Right atrium auricular region (tissue), 2 donors: ENCODE measurements at regions not wholly inside any gene's neighbourhood (a gene's known extent, or its start where the extent isn't known, plus 50 kb on each side); places are given as distances from the start of the nearest gene placed in this dataset.

Experiments used
- DNase-seq: peaks from one replicate; pipeline ENCODE4 v3.0.0-alpha.2; 2019; ENCODE audit warnings: low spot score
- H3K27ac ChIP-seq, 2 donors: fragments of 200-600 bp; sonication (generic); 1 replicate in 1 of 2; 2 replicates in 1 of 2; pipeline ENCODE4 v1.5.1; 2016 to 2019
- H3K27me3 ChIP-seq, 2 donors: fragments of 200-600 bp; sonication (generic); one replicate each; pipeline versions ENCODE4 v1.5.1 to v1.6.0; 2017 to 2019
- H3K36me3 ChIP-seq: fragments of 200-600 bp; sonication (generic); one replicate; pipeline ENCODE4 v1.5.1; 2016
- H3K4me1 ChIP-seq, 2 donors: fragments of 200-600 bp; sonication (generic); one replicate each; pipeline versions ENCODE4 v1.5.1 to v1.6.0; 2017 to 2019
- H3K4me3 ChIP-seq, 2 donors: fragments of 200-600 bp; sonication (generic); 1 replicate in 1 of 2; 2 replicates in 1 of 2; pipeline ENCODE4 v1.5.1; 2017 to 2019; ENCODE audit warnings: mild to moderate bottlenecking in 1 of 2, moderate library complexity in 1 of 2
- H3K9me3 ChIP-seq, 2 donors: fragments of 200-600 bp; sonication (generic); one replicate each; pipeline ENCODE4 v1.5.1; 2019
- TF ChIP-seq, protein P1 (sequence below), 2 donors: fragments of 200-600 bp; sonication (generic); IDR thresholded peaks; one replicate each; pipeline ENCODE4 v1.5.1; 2019; ENCODE audit warnings: antibody characterized with exemption in 2 of 2

DNA sequence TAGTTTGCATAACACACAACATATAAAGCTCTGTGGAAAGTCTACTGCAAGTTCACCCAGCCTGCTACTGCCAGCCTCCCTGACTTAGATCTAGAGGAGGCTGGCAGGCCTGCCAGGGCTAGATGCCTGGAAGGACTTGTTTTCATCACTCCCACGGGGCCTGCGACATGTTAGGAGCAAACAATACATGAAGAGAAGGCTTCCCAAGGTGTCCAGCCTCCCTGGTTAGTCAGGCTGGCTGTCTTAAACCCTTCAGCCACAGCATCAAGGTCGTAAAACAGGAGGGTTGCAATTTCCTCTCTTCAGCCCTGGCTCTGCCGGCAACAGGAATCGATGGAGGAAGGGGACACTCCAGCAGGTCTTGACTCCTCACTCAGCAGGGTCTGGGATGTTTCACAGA lies 104.5 kb downstream of the NGF start:
- Histone ChIP-seq H3K4me1 (no peaks in the 10 kb centered on the region), H3K36me3 (no peaks in the 10 kb centered on the region), H3K27ac (no peak overlapping the region), H3K9me3 (no peaks in the 10 kb centered on the region), H3K27me3 (no peaks in the 10 kb centered on the region), H3K4me3 (no peak overlapping the region)
- DNase-seq, result no peak
- TF ChIP-seq, protein P1, sequence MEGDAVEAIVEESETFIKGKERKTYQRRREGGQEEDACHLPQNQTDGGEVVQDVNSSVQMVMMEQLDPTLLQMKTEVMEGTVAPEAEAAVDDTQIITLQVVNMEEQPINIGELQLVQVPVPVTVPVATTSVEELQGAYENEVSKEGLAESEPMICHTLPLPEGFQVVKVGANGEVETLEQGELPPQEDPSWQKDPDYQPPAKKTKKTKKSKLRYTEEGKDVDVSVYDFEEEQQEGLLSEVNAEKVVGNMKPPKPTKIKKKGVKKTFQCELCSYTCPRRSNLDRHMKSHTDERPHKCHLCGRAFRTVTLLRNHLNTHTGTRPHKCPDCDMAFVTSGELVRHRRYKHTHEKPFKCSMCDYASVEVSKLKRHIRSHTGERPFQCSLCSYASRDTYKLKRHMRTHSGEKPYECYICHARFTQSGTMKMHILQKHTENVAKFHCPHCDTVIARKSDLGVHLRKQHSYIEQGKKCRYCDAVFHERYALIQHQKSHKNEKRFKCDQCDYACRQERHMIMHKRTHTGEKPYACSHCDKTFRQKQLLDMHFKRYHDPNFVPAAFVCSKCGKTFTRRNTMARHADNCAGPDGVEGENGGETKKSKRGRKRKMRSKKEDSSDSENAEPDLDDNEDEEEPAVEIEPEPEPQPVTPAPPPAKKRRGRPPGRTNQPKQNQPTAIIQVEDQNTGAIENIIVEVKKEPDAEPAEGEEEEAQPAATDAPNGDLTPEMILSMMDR (IDR thresholded peaks at IDR 0.05), result no peak

DNA sequence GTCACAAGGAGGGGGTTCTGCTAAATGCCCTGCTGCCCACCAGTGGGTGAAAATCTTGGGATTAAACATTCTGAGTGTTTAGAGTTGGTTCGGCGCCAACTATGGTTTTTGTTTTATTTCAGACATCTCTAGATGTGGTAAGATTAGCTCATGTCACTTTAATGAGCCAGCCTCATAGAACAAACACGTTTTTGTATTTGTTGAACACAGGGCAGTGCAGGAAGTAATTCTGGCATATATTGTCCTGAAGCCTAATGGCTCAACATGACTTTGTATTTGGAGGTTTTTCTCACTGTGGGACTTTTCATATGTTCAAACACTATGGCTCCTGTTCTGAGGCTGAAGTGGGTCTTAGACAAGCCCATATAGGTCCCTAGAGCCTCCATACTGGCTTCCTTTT lies 107.8 kb downstream of the NGF start:
- DNase-seq, result no peak
- no peaks in the 10 kb centered on the region for H3K9me3 ChIP-seq
- H3K27ac ChIP-seq, result no peak overlapping the region
- no peaks in the 10 kb centered on the region for H3K4me1 ChIP-seq
- no peak overlapping the region for H3K4me3 ChIP-seq
- H3K27me3 ChIP-seq, result no peaks in the 10 kb centered on the region
- TF ChIP-seq, protein P1 (IDR thresholded peaks at IDR 0.05), result no peak
- H3K36me3 ChIP-seq, result no peaks in the 10 kb centered on the region

DNA sequence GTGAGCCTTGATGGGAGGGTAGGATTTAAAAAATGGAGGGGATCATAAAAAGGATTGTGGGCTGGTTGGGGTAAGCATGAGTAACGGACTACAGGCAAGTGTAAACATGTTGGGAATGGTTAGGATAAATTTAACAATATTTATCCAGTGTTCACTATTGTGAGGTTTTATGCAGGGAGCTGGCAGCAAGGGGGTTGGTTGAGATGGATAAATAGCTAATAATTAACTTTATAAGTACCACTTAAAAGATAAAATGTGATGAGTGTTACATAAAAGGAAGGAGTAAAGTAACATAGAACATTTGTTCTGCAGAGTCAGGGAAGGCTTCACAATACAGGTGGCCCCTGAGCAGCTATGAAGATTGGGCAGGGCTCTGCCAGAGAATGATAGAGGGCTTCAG lies 109.0 kb downstream of the NGF start:
- TF ChIP-seq, protein P1 (IDR thresholded peaks at IDR 0.05), result no peak

DNA sequence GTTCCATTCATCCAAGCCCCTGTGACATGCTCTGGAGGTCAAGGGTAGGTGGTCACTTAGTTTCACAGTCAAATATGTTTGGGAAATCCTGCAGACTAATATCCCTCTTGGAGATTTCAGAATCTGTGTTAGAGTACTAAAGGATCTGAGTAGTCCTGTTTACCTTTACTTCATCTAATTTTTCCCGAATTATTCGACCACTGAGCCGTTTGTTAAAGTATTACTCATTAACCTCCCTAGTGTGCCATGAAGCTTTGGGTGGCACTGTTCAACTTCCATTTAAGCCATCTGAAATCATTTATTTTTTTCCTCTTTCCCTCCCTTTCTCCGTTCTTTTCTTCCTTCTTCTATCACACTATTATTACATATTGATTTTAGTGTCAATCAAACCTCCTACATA lies 109.9 kb downstream of the NGF start:
- Histone ChIP-seq H3K4me1 (no peaks in the 10 kb centered on the region), H3K36me3 (no peaks in the 10 kb centered on the region), H3K4me3 (no peak overlapping the region), H3K9me3 (no peaks in the 10 kb centered on the region), H3K27ac (no peak overlapping the region), H3K27me3 (no peaks in the 10 kb centered on the region)
- no peak for DNase-seq
- TF ChIP-seq, protein P1 (IDR thresholded peaks at IDR 0.05), result no peak

More for the DNA sequence above, 109.0 kb downstream of the NGF start:
- no peaks in the 10 kb centered on the region for H3K4me1 ChIP-seq
- H3K27ac ChIP-seq, result no peak overlapping the region
- no peaks in the 10 kb centered on the region for H3K27me3 ChIP-seq
- DNase-seq, result no peak
- no peaks in the 10 kb centered on the region for H3K36me3 ChIP-seq
- no peak overlapping the region for H3K4me3 ChIP-seq
- H3K9me3 ChIP-seq, result no peaks in the 10 kb centered on the region

DNA sequence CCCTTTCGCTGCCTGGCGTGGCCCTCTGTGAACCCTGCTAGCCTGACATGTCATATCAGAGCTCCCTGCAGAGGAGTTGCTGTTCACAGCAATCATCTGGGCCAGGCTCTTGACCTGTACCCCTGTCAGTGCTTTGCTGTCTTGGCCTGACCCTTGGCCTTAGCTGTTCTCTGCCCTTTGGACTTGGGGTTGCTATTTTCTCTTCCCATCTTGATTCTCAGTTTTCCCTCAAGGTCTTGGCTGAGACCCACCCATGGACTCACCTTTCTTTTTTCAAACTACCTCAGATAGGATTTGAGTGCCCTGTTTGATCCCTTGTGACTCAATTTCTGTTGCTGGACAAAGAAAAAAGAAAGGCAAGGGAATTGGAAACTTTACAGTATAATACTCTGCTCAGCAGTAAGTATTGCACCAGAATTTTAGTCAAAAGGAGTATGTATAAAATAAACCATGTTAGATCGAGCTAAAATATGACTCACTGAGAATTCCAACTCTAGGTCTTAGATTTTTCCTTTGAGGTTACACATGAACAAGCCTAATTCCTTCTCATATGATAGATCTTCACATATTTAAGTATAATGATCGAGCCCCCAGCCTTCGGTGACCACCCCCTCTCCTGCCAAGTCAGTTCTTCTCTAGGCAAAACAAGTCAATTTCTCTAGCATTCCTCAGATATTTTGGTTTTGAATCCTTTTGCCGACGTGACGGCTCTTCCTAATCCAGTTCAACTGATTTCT lies 110.5 kb downstream of the NGF start:
- no peak overlapping the region for H3K27ac ChIP-seq
- H3K27me3 ChIP-seq, result no peaks in the 10 kb centered on the region
- DNase-seq, result no peak
- no peaks in the 10 kb centered on the region for H3K4me1 ChIP-seq
- no peaks in the 10 kb centered on the region for H3K36me3 ChIP-seq
- H3K4me3 ChIP-seq, result no peak overlapping the region
- TF ChIP-seq, protein P1 (IDR thresholded peaks at IDR 0.05), result no peak
- H3K9me3 ChIP-seq, result no peaks in the 10 kb centered on the region
